AG04450 (cell line): ENCODE measurements at regions not wholly inside any gene's neighbourhood (a gene's known extent, or its start where the extent isn't known, plus 50 kb on each side); places are given as distances from the start of the nearest gene placed in this dataset.

Experiments
- CTCF ChIA-PET: fragments of 300-600, 350-600 bp; formaldehyde crosslinking; extraction: SDS; loops from one replicate; lab custom pipeline; 2022; ENCODE audit warnings: antibody characterized with exemption, inconsistent platforms; lab: Charles Lee
- POLR2A ChIA-PET: fragments of 350-600 bp; formaldehyde crosslinking; extraction: SDS; loops from one replicate; lab custom pipeline; 2021; ENCODE audit warnings: antibody characterized with exemption, inconsistent platforms; lab: Yijun Ruan, JAX
- DNase-seq: peaks from one replicate; pipeline ENCODE4 v3.0.0-alpha.2; 2011; ENCODE audit warnings: low read depth, low spot score
- H3K27ac ChIP-seq: one replicate; pipeline ENCODE4 v1.5.1; 2012; ENCODE audit warnings: low read depth, low read length, control low read depth
- H3K27me3 ChIP-seq: one replicate; pipeline ENCODE4 v1.6.0; 2012; ENCODE audit warnings: low read length; ENCODE audit not compliant: control insufficient read depth, insufficient read depth
- H3K4me3 ChIP-seq: 2 replicates; pipeline ENCODE4 v1.5.1; 2011; ENCODE audit warnings: mild to moderate bottlenecking, low read depth, low read length, control low read depth
- H3K9me3 ChIP-seq: 2 replicates; pipeline ENCODE4 v1.5.1; 2012; ENCODE audit warnings: low read length; ENCODE audit not compliant: control insufficient read depth, insufficient read depth
- CTCF ChIP-seq: IDR thresholded peaks from 2 replicates; pipeline ENCODE4 v1.5.1; 2011; ENCODE audit warnings: low read depth, low read length, control low read depth, inconsistent platforms

- no peak for DNase-seq
- no peak for TF ChIP-seq CTCF
- Histone ChIP-seq H3K9me3 (peaks cover 5% of the 10 kb centered on the region; the same call in 1 of the 2 replicates), H3K27ac (no peak overlapping the region), H3K4me3 (no peak overlapping the region), H3K27me3 (no peaks in the 10 kb centered on the region)
- ChIA-PET POLR2A (no interaction called here), CTCF (no interaction called here)
These were observed 77.2 kb upstream of the RAI14 start for GRCh38 chr5:34578962-34579361.

GRCh38 chr5:34580983-34581382, 75.1 kb upstream of the RAI14 start:
- DNase-seq: no peak
- peaks cover 5% of the 10 kb centered on the region; the same call in 1 of the 2 replicates for H3K9me3 ChIP-seq
- H3K27ac ChIP-seq: no peak overlapping the region
- no peak for TF ChIP-seq CTCF
- no peaks in the 10 kb centered on the region for H3K27me3 ChIP-seq
- ChIA-PET CTCF (no interaction called here), POLR2A (no interaction called here)
- H3K4me3 ChIP-seq: no peak overlapping the region

- Histone ChIP-seq H3K27me3 (no peaks in the 10 kb centered on the region), H3K9me3 (peaks cover 5% of the 10 kb centered on the region; the same call in 1 of the 2 replicates), H3K4me3 (no peak overlapping the region), H3K27ac (no peak overlapping the region)
- CTCF ChIA-PET: no interaction called here
- no peak for TF ChIP-seq CTCF
- POLR2A ChIA-PET: no interaction called here
- no peak for DNase-seq
These were observed 73.8 kb upstream of the RAI14 start for GRCh38 chr5:34582371-34582770.

GRCh38 chr5:34583167-34583566, 73.0 kb upstream of the RAI14 start:
- Histone ChIP-seq H3K27ac (no peak overlapping the region), H3K27me3 (no peaks in the 10 kb centered on the region), H3K9me3 (peaks cover 5% of the 10 kb centered on the region; the same call in 1 of the 2 replicates), H3K4me3 (no peak overlapping the region)
- ChIA-PET POLR2A (no interaction called here), CTCF (no interaction called here)
- DNase-seq: no peak
- TF ChIP-seq CTCF: no peak

DNA sequence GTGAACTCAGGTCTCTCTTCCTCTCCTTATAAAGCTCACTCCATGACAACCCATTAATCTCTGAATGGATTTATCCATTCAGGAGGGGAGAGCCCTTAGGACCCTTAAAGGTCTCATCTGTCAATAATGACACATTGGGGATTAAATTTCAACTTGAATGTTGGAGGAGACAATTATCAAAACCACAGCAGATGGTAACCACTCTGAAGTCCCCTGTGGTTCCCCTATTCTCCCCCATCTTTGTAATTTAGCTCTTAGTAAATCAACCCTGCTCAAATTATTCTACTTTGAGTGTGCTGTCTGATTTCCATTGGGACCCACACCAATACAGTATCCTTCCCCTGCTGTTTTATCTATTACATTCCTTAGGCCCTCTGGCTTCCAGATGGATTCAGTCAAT, 72.0 kb upstream of the RAI14 start:
- ChIA-PET CTCF (interaction anchor here (0.6 to 1.7 kb wide), 2 partner anchors 60 to 99 kb away, joined by 3 to 5 read pairs; no protein-coding TSS in a partner anchor), POLR2A (no interaction called here)
- Histone ChIP-seq H3K27ac (no peak overlapping the region), H3K4me3 (no peak overlapping the region), H3K27me3 (no peaks in the 10 kb centered on the region), H3K9me3 (no peaks in the 10 kb centered on the region)
- no peak for DNase-seq
- no peak for TF ChIP-seq CTCF
